Renal cortex interstitium (tissue), 11 donors: ENCODE measurements at regions not wholly inside any gene's neighbourhood (a gene's known extent, or its start where the extent isn't known, plus 50 kb on each side); places are given as distances from the start of the nearest gene placed in this dataset.
"Not testable (repeated sequence)": the region's sequence is repeated elsewhere in the genome, so short reads cannot be mapped to it uniquely, and the experiment has no call there.

Source experiments
- DNase-seq, 11 donors: peaks; one replicate each; pipeline ENCODE4 v3.0.0-alpha.2; 2013; ENCODE audit warnings: low read depth in 9 of 11, low spot score in 4 of 11; ENCODE audit errors: extremely low read depth in 1 of 11

- DNase-seq = no peak
Observed at GRCh38 chr3:73175698-73176097, 114.2 kb downstream of the EBLN2 start.

DNA sequence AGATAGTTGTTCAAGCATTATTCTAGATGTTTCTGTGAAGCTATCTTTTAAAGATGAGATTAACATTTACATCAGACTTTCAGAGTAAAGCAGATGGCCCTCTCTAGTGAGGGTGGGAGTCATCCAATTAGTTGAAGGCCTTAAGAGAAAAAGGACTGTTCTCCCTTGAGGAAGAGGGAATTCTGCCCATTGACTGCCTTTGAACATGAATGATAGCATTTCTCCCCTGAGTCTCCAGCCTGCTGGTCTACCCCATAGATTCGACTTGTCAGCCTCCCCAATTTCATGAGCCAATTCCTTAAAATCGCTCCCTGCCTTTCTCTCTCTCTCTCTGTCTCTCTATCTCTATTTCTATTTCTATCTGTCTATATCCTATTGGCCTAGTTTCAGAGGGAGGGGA lies 115.5 kb downstream of the EBLN2 start:
- DNase-seq = no peak

GRCh38 chr3:73177827-73178226 lies 116.4 kb downstream of the EBLN2 start:
- no peak for DNase-seq

GRCh38 chr3:73179601-73180000 lies 118.1 kb downstream of the EBLN2 start:
- no peak for DNase-seq

DNA sequence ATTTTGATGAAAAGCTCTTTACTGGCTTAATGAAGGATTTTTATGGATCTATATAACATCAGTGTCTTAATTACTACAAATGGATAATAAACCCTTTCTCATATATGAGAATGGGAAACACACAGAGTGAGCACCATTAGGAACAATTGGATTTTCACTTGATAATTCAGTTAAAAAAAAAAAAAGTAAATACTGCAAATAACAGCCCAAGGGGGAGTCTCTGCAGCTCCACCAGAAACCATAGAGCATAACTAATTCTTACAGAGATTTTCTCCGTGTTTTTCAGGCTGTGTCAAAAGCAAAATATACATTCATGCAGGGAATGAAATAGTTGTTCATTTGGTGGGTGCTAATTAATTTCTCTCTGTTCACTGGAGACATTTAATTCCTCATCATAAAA lies 125.3 kb downstream of the EBLN2 start:
- DNase-seq = no peak

DNA sequence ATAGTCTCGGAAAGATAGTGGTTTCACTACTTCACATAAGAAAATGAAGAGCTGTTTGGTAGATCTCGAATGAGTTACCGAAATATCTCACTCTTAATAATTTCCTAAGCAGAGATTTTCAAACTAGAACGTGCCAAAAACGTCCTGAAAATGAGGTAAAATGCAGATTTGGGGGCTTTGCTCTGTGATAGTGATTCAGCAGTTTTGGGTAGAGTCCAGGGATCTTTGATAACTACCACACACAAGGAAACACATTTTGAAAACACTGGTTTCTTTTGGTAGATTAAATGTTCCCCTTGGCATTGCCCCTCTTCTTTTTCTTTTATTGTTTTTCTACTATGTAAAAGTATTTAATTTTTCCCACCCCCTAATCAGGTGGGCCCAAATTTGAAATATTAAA lies 125.9 kb downstream of the EBLN2 start:
- DNase-seq = no peak

DNA sequence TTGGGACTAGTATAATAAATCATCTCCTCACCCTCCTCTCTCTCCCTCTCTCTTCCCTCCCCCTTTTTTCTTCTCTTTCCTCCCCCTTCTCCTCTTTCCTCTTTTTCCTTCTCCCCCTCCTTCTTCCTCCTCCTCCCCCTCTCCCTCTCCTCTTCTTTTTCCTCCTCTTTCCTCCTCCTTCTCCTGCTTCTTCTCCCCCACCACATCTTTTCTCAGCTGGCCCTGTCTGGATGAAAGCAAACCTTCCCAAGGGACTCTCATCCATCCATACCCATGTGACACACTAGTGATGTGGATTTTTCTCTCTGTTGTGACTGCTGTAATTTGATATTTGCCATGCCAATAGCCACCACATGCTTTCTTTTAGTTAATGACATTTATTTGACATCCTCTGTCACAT lies 127.2 kb downstream of the EBLN2 start:
- no peak for DNase-seq

- DNase-seq = peak in 1 of 11 donors; percentile 7
Observed at GRCh38 chr3:73192036-73192738, 130.7 kb downstream of the EBLN2 start.

GRCh38 chr3:73193943-73194342 lies 132.5 kb downstream of the EBLN2 start:
- not testable (repeated sequence) for DNase-seq

GRCh38 chr3:73197187-73197586 lies 135.7 kb downstream of the EBLN2 start:
- DNase-seq = no peak

- no peak for DNase-seq
Observed at GRCh38 chr3:73203101-73203500, 141.6 kb downstream of the EBLN2 start.

DNA sequence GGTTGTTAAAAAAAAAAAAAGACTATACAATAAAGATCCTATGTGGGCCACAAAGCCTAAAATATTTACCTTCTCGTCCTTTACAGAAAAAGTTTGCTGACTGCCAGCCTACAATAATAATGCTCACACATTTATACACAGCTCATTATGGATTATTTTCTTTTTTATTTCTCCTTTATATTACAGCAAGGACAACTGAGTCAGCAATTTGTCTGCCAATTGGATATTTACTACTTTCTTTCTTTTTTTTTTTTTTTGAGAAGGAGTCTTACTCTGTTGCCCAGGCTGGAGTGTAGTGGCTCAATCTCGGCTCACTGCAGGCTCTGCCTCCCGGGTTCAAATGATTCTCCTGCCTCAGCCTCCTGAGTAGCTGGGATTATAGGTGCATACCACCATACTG lies 142.2 kb downstream of the EBLN2 start:
- DNase-seq = no peak

- no peak for DNase-seq
Observed at GRCh38 chr3:73204841-73205240, 143.4 kb downstream of the EBLN2 start.

- no peak for DNase-seq
Observed at GRCh38 chr3:73206030-73206429, 144.6 kb downstream of the EBLN2 start.

DNA sequence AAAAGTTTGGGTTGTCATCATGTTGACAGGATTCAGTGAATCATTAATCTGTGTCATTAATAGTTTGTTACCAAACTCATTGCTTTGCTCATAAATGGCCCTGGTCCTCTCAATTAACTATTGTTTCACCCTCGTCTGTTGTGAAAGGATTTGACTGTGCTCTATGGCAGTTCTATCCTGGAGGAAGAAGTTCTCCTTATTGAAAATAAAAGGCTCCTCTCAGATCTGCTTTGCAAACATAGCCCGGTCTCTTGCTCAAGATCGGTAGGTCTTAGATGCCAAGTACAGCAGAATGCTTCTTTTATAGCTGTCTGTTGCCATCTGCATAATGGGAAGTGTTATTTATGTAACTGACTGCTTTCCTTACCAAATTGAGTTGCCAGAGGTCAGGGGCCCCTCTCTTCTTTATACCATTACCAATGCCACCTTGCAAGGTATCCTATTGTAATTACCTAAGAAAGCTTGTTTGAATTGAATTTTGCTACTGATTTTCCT lies 146.5 kb downstream of the EBLN2 start:
- no peak for DNase-seq

DNA sequence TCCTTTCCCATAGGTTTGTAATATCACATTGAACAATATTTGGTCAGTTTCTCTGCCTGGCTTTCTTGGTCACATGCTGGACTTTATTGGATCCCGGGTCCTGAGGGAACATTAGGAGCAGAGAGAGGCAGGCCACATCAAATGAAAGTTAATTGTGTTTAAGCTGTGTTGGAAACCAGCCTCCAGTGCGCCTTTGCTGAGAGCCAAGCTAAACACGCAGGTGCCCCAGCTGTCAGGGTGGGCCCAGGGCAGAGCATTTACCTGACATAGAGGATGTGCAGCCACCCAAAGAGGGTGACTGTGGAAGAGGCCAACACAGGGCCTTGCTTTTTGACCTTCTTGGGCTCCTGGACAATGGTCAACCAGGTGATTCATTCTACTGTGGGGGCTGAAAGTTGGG lies 149.3 kb downstream of the EBLN2 start:
- DNase-seq = no peak

- DNase-seq = no peak
Observed at GRCh38 chr3:73212683-73213082, 151.2 kb downstream of the EBLN2 start.

GRCh38 chr3:73213896-73214295 lies 152.4 kb downstream of the EBLN2 start:
- DNase-seq = no peak

GRCh38 chr3:73214846-73215245 lies 153.4 kb downstream of the EBLN2 start:
- DNase-seq = no peak

- no peak for DNase-seq
Observed at GRCh38 chr3:73215281-73215680, 153.8 kb downstream of the EBLN2 start.

DNA sequence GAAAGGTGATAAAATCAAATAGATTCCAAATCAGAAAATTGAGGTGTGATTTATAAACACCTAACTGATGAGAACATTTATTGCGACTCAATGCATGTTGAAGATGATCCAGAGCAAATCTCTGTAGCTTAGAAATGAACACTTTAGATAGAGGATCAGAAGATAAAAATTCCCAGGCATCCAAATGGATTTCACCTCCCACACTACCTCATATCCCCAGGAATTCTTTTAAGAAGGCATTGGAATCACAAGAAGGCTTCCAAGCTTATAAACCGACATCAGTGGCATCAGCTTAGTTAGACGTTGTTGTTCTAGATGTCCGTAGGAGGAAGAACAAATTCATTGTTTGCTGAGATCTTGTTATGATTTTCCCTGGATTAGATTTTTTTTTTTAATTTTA lies 154.4 kb downstream of the EBLN2 start:
- DNase-seq = no peak
